ENCODE measurements at regions not wholly inside any gene's neighbourhood (a gene's known extent, or its start where the extent isn't known, plus 50 kb on each side); places are given as distances from the start of the nearest gene placed in this dataset.

- peaks cover 0 to 3% (median 0%) of the 10 kb centered on the region in 11 experiments; a peak in 3 of 22 replicates for H3K9me3 ChIP-seq (replicated peaks in 1 of 11)
- no peaks in the 10 kb centered on the region for H3K36me3 ChIP-seq
- H3K4me3 ChIP-seq: no peak overlapping the region
- no peaks in the 10 kb centered on the region for H4K20me1 ChIP-seq
- no peak overlapping the region for H3K27ac ChIP-seq
- H3K9ac ChIP-seq: no peak overlapping the region
- H3K4me2 ChIP-seq: no peak overlapping the region
- H3K4me1 ChIP-seq: peaks cover 0 to 16% (median 9%) of the 10 kb centered on the region in 10 experiments; a peak in 10 of 20 replicates
- TF ChIP-seq Cebpa-rat (IDR thresholded peaks at IDR 0.05): no peak
- H3K27me3 ChIP-seq: no peaks in the 10 kb centered on the region
Observed at GRCh38 chr4:138646383-138646782, 369.2 kb upstream of the NOCT start.

GRCh38 chr4:138645289-138645688, 370.3 kb upstream of the NOCT start:
- H3K9ac ChIP-seq: no peak overlapping the region
- no peak overlapping the region for H3K4me3 ChIP-seq
- no peak overlapping the region for H3K4me2 ChIP-seq
- H3K9me3 ChIP-seq (replicated peaks in 1 of 11): 0 out of 22 replicates have a peak, but pooled peaks cover 0 to 5% (median 0%) of the 10 kb centered on the region in 11 experiments
- no peaks in the 10 kb centered on the region for H4K20me1 ChIP-seq
- no peaks in the 10 kb centered on the region for H3K36me3 ChIP-seq
- no peak for TF ChIP-seq Cebpa-rat (IDR thresholded peaks at IDR 0.05)
- H3K27me3 ChIP-seq: no peaks in the 10 kb centered on the region
- H3K4me1 ChIP-seq: peaks cover 0 to 7% (median 1%) of the 10 kb centered on the region in 10 experiments; a peak in 5 of 20 replicates
- H3K27ac ChIP-seq: no peak overlapping the region

- peak in 7 of 11 experiments; percentile 12 to 71 (median 49); a peak in 6 of 22 replicates for TF ChIP-seq Cebpa-rat (IDR thresholded peaks at IDR 0.05)
- Histone ChIP-seq H3K27me3 (no peaks in the 10 kb centered on the region), H3K4me3 (no peak overlapping the region), H3K4me2 (no peak overlapping the region), H3K36me3 (no peaks in the 10 kb centered on the region), H4K20me1 (no peaks in the 10 kb centered on the region), H3K27ac (no peak overlapping the region), H3K9ac (no peak overlapping the region), H3K4me1 (peaks cover 0 to 6% (median 0%) of the 10 kb centered on the region in 10 experiments; a peak in 2 of 20 replicates), H3K9me3 (replicated peaks in 1 of 11) (0 out of 22 replicates have a peak, but pooled peaks cover 0 to 5% (median 0%) of the 10 kb centered on the region in 11 experiments)
Observed at GRCh38 chr4:138644322-138644721, 371.3 kb upstream of the NOCT start.

GRCh38 chr4:138643827-138644226, 371.8 kb upstream of the NOCT start:
- no peak overlapping the region for H3K4me2 ChIP-seq
- H3K9me3 ChIP-seq (replicated peaks in 1 of 11): 0 out of 22 replicates have a peak, but pooled peaks cover 0 to 5% (median 0%) of the 10 kb centered on the region in 11 experiments
- no peak for TF ChIP-seq Cebpa-rat (IDR thresholded peaks at IDR 0.05)
- no peak overlapping the region for H3K27ac ChIP-seq
- peaks cover 0 to 6% (median 0%) of the 10 kb centered on the region in 10 experiments; a peak in 2 of 20 replicates for H3K4me1 ChIP-seq
- no peaks in the 10 kb centered on the region for H3K36me3 ChIP-seq
- H3K9ac ChIP-seq: no peak overlapping the region
- no peaks in the 10 kb centered on the region for H3K27me3 ChIP-seq
- H3K4me3 ChIP-seq: no peak overlapping the region
- no peaks in the 10 kb centered on the region for H4K20me1 ChIP-seq

- Histone ChIP-seq H4K20me1 (no peaks in the 10 kb centered on the region), H3K4me1 (no peaks in the 10 kb centered on the region), H3K4me2 (no peak overlapping the region), H3K36me3 (no peaks in the 10 kb centered on the region), H3K9me3 (replicated peaks in 1 of 11) (0 out of 22 replicates have a peak, but pooled peaks cover 0 to 5% (median 0%) of the 10 kb centered on the region in 11 experiments), H3K4me3 (no peak overlapping the region), H3K27me3 (no peaks in the 10 kb centered on the region), H3K27ac (no peak overlapping the region), H3K9ac (no peak overlapping the region)
- TF ChIP-seq Cebpa-rat (IDR thresholded peaks at IDR 0.05): no peak
Observed at GRCh38 chr4:138639018-138639741, 376.4 kb upstream of the NOCT start.

GRCh38 chr4:138636781-138637180, 378.8 kb upstream of the NOCT start:
- Histone ChIP-seq H4K20me1 (no peaks in the 10 kb centered on the region), H3K36me3 (no peaks in the 10 kb centered on the region), H3K27ac (no peak overlapping the region), H3K9ac (no peak overlapping the region), H3K4me1 (no peaks in the 10 kb centered on the region), H3K4me3 (no peak overlapping the region), H3K9me3 (replicated peaks in 1 of 11) (0 out of 22 replicates have a peak, but pooled peaks cover 0 to 5% (median 0%) of the 10 kb centered on the region in 11 experiments), H3K27me3 (no peaks in the 10 kb centered on the region), H3K4me2 (no peak overlapping the region)
- no peak for TF ChIP-seq Cebpa-rat (IDR thresholded peaks at IDR 0.05)

- no peak for TF ChIP-seq Cebpa-rat (IDR thresholded peaks at IDR 0.05)
- Histone ChIP-seq H3K9me3 (replicated peaks in 1 of 11) (no peaks in the 10 kb centered on the region), H3K4me2 (no peak overlapping the region)
Observed at GRCh38 chr4:138634915-138635314, 380.7 kb upstream of the NOCT start.

GRCh38 chr4:138633580-138633904, 382.0 kb upstream of the NOCT start:
- no peak for TF ChIP-seq Cebpa-rat (IDR thresholded peaks at IDR 0.05)
- no peaks in the 10 kb centered on the region for H3K4me1 ChIP-seq
- no peak overlapping the region for H3K27ac ChIP-seq
- no peaks in the 10 kb centered on the region for H3K9me3 ChIP-seq (replicated peaks in 1 of 11)
- no peaks in the 10 kb centered on the region for H4K20me1 ChIP-seq
- no peak overlapping the region for H3K4me3 ChIP-seq
- no peak overlapping the region for H3K9ac ChIP-seq
- H3K27me3 ChIP-seq: no peaks in the 10 kb centered on the region
- H3K4me2 ChIP-seq: no peak overlapping the region
- H3K36me3 ChIP-seq: no peaks in the 10 kb centered on the region

More at GRCh38 chr4:138634915-138635314, 380.7 kb upstream of the NOCT start:
- Histone ChIP-seq H3K4me1 (no peaks in the 10 kb centered on the region), H3K36me3 (no peaks in the 10 kb centered on the region), H3K27me3 (no peaks in the 10 kb centered on the region), H4K20me1 (no peaks in the 10 kb centered on the region), H3K4me3 (no peak overlapping the region), H3K9ac (no peak overlapping the region), H3K27ac (no peak overlapping the region)

GRCh38 chr4:138632856-138633579, 382.6 kb upstream of the NOCT start:
- H3K9me3 ChIP-seq (replicated peaks in 1 of 11): no peaks in the 10 kb centered on the region
- H3K36me3 ChIP-seq: no peaks in the 10 kb centered on the region
- no peak overlapping the region for H3K4me3 ChIP-seq
- H3K27me3 ChIP-seq: no peaks in the 10 kb centered on the region
- H3K4me1 ChIP-seq: no peaks in the 10 kb centered on the region
- no peak overlapping the region for H3K4me2 ChIP-seq
- no peak overlapping the region for H3K9ac ChIP-seq
- H3K27ac ChIP-seq: no peak overlapping the region
- no peak for TF ChIP-seq Cebpa-rat (IDR thresholded peaks at IDR 0.05)
- no peaks in the 10 kb centered on the region for H4K20me1 ChIP-seq
